WTC11 (cell line): ENCODE measurements at regions not wholly inside any gene's neighbourhood (a gene's known extent, or its start where the extent isn't known, plus 50 kb on each side); places are given as distances from the start of the nearest gene placed in this dataset.

Source experiments
- ATAC-seq: fragments of 200-7000 bp; cut with Tn5 transposase; 2 replicates; pipeline ENCODE4 v1.10.0; 2021; ENCODE audit warnings: mild to moderate bottlenecking, moderate library complexity
- CTCF ChIA-PET: fragments of 300-600 bp; sonication (Branson Sonifier 250); formaldehyde crosslinking; loops from one replicate; lab custom pipeline; 2021; ENCODE audit warnings: antibody characterized with exemption; lab: Charles Lee
- POLR2A ChIA-PET: fragments of 350-600 bp; sonication (Branson Sonifier 250); formaldehyde crosslinking; loops from one replicate; lab custom pipeline; 2021; ENCODE audit warnings: antibody characterized with exemption; lab: Charles Lee
- DNase-seq: peaks from one replicate; pipeline ENCODE4 v3.0.0; 2021; ENCODE audit warnings: low spot score
- H3K27ac Mint-ChIP-seq: 2 replicates; pipeline ENCODE4 v1.8.0; 2021; ENCODE audit warnings: mixed read lengths
- H3K27me3 Mint-ChIP-seq: 2 replicates; pipeline ENCODE4 v1.8.0; 2021; ENCODE audit warnings: low read depth, mild to moderate bottlenecking, moderate library complexity, mixed read lengths
- H3K36me3 Mint-ChIP-seq: 2 replicates; pipeline ENCODE4 v1.8.0; 2021; ENCODE audit warnings: mixed read lengths
- H3K4me1 Mint-ChIP-seq: 2 replicates; pipeline ENCODE4 v1.8.0; 2022; ENCODE audit warnings: mixed read lengths
- H3K4me3 Mint-ChIP-seq: 2 replicates; pipeline ENCODE4 v1.8.0; 2021; ENCODE audit warnings: mild to moderate bottlenecking, moderate library complexity, mixed read lengths
- H3K9me3 Mint-ChIP-seq: 2 replicates; pipeline ENCODE4 v1.8.0; 2021; ENCODE audit warnings: mixed read lengths
- ATF1 ChIP-seq: sonication (generic); formaldehyde crosslinking; IDR thresholded peaks from 2 replicates; pipeline ENCODE4 v1.8.1; 2023; ENCODE audit warnings: mild to moderate bottlenecking, moderate library complexity, missing genetic modification reagents
- CTCF ChIP-seq: fragments of 200-600 bp; IDR thresholded peaks from 2 replicates; pipeline ENCODE4 v1.8.0; 2022; ENCODE audit warnings: antibody characterized with exemption
- ELF4 ChIP-seq: sonication (generic); formaldehyde crosslinking; IDR thresholded peaks from 2 replicates; pipeline ENCODE4 v1.8.1; 2022; ENCODE audit warnings: low read depth, mild to moderate bottlenecking, moderate library complexity, missing genetic modification reagents
- ETV6 ChIP-seq: sonication (generic); formaldehyde crosslinking; IDR thresholded peaks from 2 replicates; pipeline ENCODE4 v1.8.1; 2022; ENCODE audit warnings: mild to moderate bottlenecking, missing genetic modification reagents
- FOXJ3 ChIP-seq: sonication (generic); formaldehyde crosslinking; IDR thresholded peaks from 2 replicates; pipeline ENCODE4 v1.9.0; 2021; ENCODE audit warnings: missing genetic modification reagents, mild to moderate bottlenecking, borderline replicate concordance
- GRHL2 ChIP-seq: fragments of 250-450 bp; sonication (Bioruptor Pico); IDR thresholded peaks from 2 replicates; pipeline ENCODE4 v1.8.0; 2022; ENCODE audit warnings: mild to moderate bottlenecking, moderate library complexity; ENCODE audit not compliant: insufficient replicate concordance, severe bottlenecking
- JAZF1 ChIP-seq: fragments of 250-450 bp; sonication (Bioruptor Pico); IDR thresholded peaks from 2 replicates; pipeline ENCODE4 v1.9.0; 2021; ENCODE audit warnings: moderate library complexity, mild to moderate bottlenecking, inconsistent platforms
- MYBL2 ChIP-seq: sonication (generic); formaldehyde crosslinking; IDR thresholded peaks from 2 replicates; pipeline ENCODE4 v1.8.1; 2023; ENCODE audit warnings: mild to moderate bottlenecking, moderate library complexity, missing genetic modification reagents
- RORB ChIP-seq: fragments of 250-450 bp; sonication (Bioruptor Pico); IDR thresholded peaks from 2 replicates; pipeline ENCODE4 v1.9.0; 2021; ENCODE audit warnings: mild to moderate bottlenecking
- STAT6 ChIP-seq: sonication (generic); formaldehyde crosslinking; conservative IDR thresholded peaks from 2 replicates; pipeline ENCODE4 v1.8.1; 2023; ENCODE audit warnings: mild to moderate bottlenecking, low read depth, missing genetic modification reagents, moderate library complexity
- TEAD1 ChIP-seq: sonication (generic); formaldehyde crosslinking; IDR thresholded peaks from 2 replicates; pipeline ENCODE4 v1.8.0; 2022; ENCODE audit warnings: mild to moderate bottlenecking, missing genetic modification reagents
- TEAD4 ChIP-seq: sonication (generic); formaldehyde crosslinking; IDR thresholded peaks from 2 replicates; pipeline ENCODE4 v1.8.0; 2022; ENCODE audit warnings: mild to moderate bottlenecking, missing genetic modification reagents
- ZNF232 ChIP-seq: sonication (generic); formaldehyde crosslinking; IDR thresholded peaks from 2 replicates; pipeline ENCODE4 v1.8.0; 2022; ENCODE audit warnings: mild to moderate bottlenecking, missing genetic modification reagents
- ZNF423 ChIP-seq: fragments of 250-450 bp; sonication (Bioruptor Pico); IDR thresholded peaks from 2 replicates; pipeline ENCODE4 v2.1.2; 2022; ENCODE audit warnings: mild to moderate bottlenecking, moderate library complexity
- ZNF671 ChIP-seq: fragments of 250-450 bp; sonication (Bioruptor Pico); IDR thresholded peaks from 2 replicates; pipeline ENCODE4 v1.8.0; 2021; ENCODE audit warnings: mild to moderate bottlenecking
- TF ChIP-seq, protein P1 (sequence below): sonication (generic); formaldehyde crosslinking; IDR thresholded peaks from 2 replicates; pipeline ENCODE4 v1.8.0; 2022; ENCODE audit warnings: mild to moderate bottlenecking, missing genetic modification reagents
- TF ChIP-seq, protein P2 (sequence below): sonication (generic); formaldehyde crosslinking; IDR thresholded peaks from 2 replicates; pipeline ENCODE4 v1.8.1; 2023; ENCODE audit warnings: mild to moderate bottlenecking, missing genetic modification reagents
- TF ChIP-seq, protein P3 (sequence below): fragments of 250-450 bp; sonication (Bioruptor Pico); IDR thresholded peaks from 2 replicates; pipeline ENCODE4 v2.1.2; 2022; ENCODE audit warnings: mild to moderate bottlenecking, moderate library complexity
- TF ChIP-seq, protein P4 (sequence below): fragments of 250-450 bp; sonication (Bioruptor Pico); conservative IDR thresholded peaks from 2 replicates; pipeline ENCODE4 v1.9.0; 2021; ENCODE audit warnings: mild to moderate bottlenecking
- TF ChIP-seq, protein P5 (sequence below): fragments of 250-450 bp; sonication (Bioruptor Pico); IDR thresholded peaks from 2 replicates; pipeline ENCODE4 v1.9.0; 2021; ENCODE audit warnings: mild to moderate bottlenecking

DNA sequence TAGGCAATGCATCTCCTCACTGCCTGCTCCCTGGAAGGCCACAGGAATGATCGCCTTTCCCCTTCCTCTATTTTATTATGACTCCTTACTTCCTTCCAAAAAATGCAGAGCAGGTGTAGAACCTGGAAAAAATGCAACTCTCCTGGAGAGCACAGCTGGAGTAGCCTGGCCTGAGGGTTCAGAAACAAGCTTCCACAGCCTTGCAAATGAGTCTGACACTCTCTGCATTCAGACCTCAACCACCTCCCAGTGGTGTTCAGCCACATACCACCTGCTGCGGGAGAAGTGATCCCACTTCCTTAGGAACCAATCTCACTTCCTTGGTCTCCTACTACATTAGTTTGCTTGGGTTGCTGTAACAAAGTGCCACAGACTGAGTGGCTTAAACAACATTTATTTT is 368.1 kb upstream of the NOCT start:
- no peak overlapping the region for H3K4me3 Mint-ChIP-seq
- TF ChIP-seq ZNF232 (CRISPR knock-in tag) (no peak), JAZF1 (CRISPR knock-in tag) (no peak), FOXJ3 (CRISPR knock-in tag) (no peak), TEAD1 (CRISPR knock-in tag) (peak; percentile 85; the same call in 1 of the 2 replicates), RORB (no peak), CTCF (no peak), ETV6 (CRISPR knock-in tag) (peak; percentile 64; the same call in 1 of the 2 replicates), ATF1 (CRISPR knock-in tag) (no peak), ELF4 (no peak), TEAD4 (CRISPR knock-in tag) (no peak), MYBL2 (no peak), ZNF671 (CRISPR knock-in tag) (no peak), STAT6 (CRISPR knock-in tag) (no peak), ZNF423 (CRISPR knock-in tag) (peak; percentile 97), GRHL2 (CRISPR knock-in tag) (no peak)
- TF ChIP-seq, protein P1, sequence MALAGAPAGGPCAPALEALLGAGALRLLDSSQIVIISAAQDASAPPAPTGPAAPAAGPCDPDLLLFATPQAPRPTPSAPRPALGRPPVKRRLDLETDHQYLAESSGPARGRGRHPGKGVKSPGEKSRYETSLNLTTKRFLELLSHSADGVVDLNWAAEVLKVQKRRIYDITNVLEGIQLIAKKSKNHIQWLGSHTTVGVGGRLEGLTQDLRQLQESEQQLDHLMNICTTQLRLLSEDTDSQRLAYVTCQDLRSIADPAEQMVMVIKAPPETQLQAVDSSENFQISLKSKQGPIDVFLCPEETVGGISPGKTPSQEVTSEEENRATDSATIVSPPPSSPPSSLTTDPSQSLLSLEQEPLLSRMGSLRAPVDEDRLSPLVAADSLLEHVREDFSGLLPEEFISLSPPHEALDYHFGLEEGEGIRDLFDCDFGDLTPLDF (CRISPR knock-in tag), result no peak
- TF ChIP-seq, protein P2, sequence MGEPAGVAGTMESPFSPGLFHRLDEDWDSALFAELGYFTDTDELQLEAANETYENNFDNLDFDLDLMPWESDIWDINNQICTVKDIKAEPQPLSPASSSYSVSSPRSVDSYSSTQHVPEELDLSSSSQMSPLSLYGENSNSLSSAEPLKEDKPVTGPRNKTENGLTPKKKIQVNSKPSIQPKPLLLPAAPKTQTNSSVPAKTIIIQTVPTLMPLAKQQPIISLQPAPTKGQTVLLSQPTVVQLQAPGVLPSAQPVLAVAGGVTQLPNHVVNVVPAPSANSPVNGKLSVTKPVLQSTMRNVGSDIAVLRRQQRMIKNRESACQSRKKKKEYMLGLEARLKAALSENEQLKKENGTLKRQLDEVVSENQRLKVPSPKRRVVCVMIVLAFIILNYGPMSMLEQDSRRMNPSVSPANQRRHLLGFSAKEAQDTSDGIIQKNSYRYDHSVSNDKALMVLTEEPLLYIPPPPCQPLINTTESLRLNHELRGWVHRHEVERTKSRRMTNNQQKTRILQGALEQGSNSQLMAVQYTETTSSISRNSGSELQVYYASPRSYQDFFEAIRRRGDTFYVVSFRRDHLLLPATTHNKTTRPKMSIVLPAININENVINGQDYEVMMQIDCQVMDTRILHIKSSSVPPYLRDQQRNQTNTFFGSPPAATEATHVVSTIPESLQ, result no peak
- TF ChIP-seq, protein P3, sequence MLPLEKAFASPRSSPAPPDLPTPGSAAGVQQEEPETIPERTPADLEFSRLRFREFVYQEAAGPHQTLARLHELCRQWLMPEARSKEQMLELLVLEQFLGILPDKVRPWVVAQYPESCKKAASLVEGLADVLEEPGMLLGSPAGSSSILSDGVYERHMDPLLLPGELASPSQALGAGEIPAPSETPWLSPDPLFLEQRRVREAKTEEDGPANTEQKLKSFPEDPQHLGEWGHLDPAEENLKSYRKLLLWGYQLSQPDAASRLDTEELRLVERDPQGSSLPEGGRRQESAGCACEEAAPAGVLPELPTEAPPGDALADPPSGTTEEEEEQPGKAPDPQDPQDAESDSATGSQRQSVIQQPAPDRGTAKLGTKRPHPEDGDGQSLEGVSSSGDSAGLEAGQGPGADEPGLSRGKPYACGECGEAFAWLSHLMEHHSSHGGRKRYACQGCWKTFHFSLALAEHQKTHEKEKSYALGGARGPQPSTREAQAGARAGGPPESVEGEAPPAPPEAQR (CRISPR knock-in tag), result no peak
- TF ChIP-seq, protein P4, sequence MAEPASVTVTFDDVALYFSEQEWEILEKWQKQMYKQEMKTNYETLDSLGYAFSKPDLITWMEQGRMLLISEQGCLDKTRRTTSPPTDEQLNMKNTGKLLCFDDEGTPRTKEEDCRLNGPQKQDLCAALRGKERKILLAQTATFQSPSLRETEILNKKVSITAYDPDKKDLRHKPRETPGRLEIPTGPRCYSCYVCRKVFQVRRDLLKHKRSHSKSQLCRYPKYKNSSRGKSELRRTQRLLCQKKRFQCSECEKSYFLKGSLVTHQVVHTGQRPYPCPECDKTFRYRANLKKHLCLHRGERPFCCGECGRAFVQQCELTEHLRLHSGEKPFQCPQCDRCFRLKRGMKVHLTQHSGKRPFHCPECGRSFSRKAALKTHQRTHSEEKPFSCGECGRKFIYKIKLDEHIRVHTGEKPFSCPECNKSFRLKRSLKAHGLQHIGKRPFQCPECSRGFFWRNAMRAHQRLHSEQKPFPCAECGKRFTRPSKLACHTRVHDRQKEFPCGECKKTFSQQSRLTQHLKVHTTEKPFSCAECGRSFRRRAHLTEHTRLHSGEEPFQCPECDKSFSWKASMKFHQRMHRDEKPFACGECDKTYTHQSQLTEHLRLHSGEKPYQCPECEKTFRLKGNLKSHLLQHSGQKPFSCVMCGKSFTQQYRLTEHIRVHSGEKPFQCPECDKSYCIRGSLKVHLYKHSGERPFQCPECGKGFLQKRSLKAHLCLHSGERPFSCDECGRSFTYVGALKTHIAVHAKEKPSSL, result no peak
- TF ChIP-seq, protein P5, sequence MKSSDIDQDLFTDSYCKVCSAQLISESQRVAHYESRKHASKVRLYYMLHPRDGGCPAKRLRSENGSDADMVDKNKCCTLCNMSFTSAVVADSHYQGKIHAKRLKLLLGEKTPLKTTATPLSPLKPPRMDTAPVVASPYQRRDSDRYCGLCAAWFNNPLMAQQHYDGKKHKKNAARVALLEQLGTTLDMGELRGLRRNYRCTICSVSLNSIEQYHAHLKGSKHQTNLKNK, result peak; percentile 49; the same call in 1 of the 2 replicates
- TF ChIP-seq, all 79 proteins: peak for 4
- CTCF ChIA-PET, result interaction anchor here (0.8 to 1.2 kb wide), 2 partner anchors 11 to 92 kb away, joined by 3 to 4 read pairs; no protein-coding TSS in a partner anchor
- no peaks in the 10 kb centered on the region for H3K27me3 Mint-ChIP-seq
- DNase-seq (peak; percentile 53), ATAC-seq (peak; percentile 83)
- peak overlapping the region; percentile 90 for H3K27ac Mint-ChIP-seq
- peaks cover 47% of the 10 kb centered on the region for H3K4me1 Mint-ChIP-seq
- H3K36me3 Mint-ChIP-seq, result peaks cover 14% of the 10 kb centered on the region
- POLR2A ChIA-PET, result no interaction called here
- peaks cover 29% of the 10 kb centered on the region for H3K9me3 Mint-ChIP-seq
